ENCODE measurements at regions not wholly inside any gene's neighbourhood (a gene's known extent, or its start where the extent isn't known, plus 50 kb on each side); places are given as distances from the start of the nearest gene placed in this dataset.

GRCh38 chr9:87300915-87301314 lies 196.8 kb upstream of the DAPK1 start:
- H3K27ac ChIP-seq (ENCODE audit: low read depth in 1 of 3, low read length in 2 of 3), result no peak overlapping the region
- no peaks in the 10 kb centered on the region for H3K4me1 ChIP-seq (ENCODE audit: control insufficient read depth in 3 of 3, insufficient read depth in 2 of 3, low read depth in 1 of 3, low read length in 2 of 3)
- peaks cover 0 to 8% (median 0%) of the 10 kb centered on the region in 3 donors for H3K27me3 ChIP-seq (ENCODE audit: control insufficient read depth in 3 of 3, insufficient read depth in 3 of 3, low read length in 3 of 3)
- no peaks in the 10 kb centered on the region for H3K9me3 ChIP-seq (ENCODE audit: control insufficient read depth in 2 of 2, insufficient read depth in 1 of 2, low read depth in 1 of 2, low read length in 1 of 2)
- no peak overlapping the region for H3K4me3 ChIP-seq (ENCODE audit: low read depth in 1 of 3, low read length in 3 of 3)
- WGBS, 3 donors, result 84 to 87% (median 87%) methylated on average over 2 of the region's 2 CpGs
- DNase-seq (no peak), FAIRE-seq (no peak)
- no peaks in the 10 kb centered on the region for H3K36me3 ChIP-seq (ENCODE audit: control insufficient read depth in 3 of 3, insufficient read depth in 2 of 3, low read depth in 1 of 3, low read length in 3 of 3)

GRCh38 chr9:87301371-87301770 lies 196.3 kb upstream of the DAPK1 start:
- Histone ChIP-seq H3K36me3 (ENCODE audit: control insufficient read depth in 3 of 3, insufficient read depth in 2 of 3, low read depth in 1 of 3, low read length in 3 of 3) (no peaks in the 10 kb centered on the region), H3K9me3 (ENCODE audit: control insufficient read depth in 2 of 2, insufficient read depth in 1 of 2, low read depth in 1 of 2, low read length in 1 of 2) (no peaks in the 10 kb centered on the region), H3K4me3 (ENCODE audit: low read depth in 1 of 3, low read length in 3 of 3) (no peak overlapping the region), H3K4me1 (ENCODE audit: control insufficient read depth in 3 of 3, insufficient read depth in 2 of 3, low read depth in 1 of 3, low read length in 2 of 3) (no peaks in the 10 kb centered on the region), H3K27ac (ENCODE audit: low read depth in 1 of 3, low read length in 2 of 3) (no peak overlapping the region), H3K27me3 (ENCODE audit: control insufficient read depth in 3 of 3, insufficient read depth in 3 of 3, low read length in 3 of 3) (peaks cover 0 to 8% (median 0%) of the 10 kb centered on the region in 3 donors)
- FAIRE-seq (no peak), DNase-seq (no peak)

- Histone ChIP-seq H3K27ac (ENCODE audit: low read depth in 1 of 3, low read length in 2 of 3) (no peak overlapping the region), H3K4me3 (ENCODE audit: low read depth in 1 of 3, low read length in 3 of 3) (no peak overlapping the region), H3K36me3 (ENCODE audit: control insufficient read depth in 3 of 3, insufficient read depth in 2 of 3, low read depth in 1 of 3, low read length in 3 of 3) (no peaks in the 10 kb centered on the region), H3K27me3 (ENCODE audit: control insufficient read depth in 3 of 3, insufficient read depth in 3 of 3, low read length in 3 of 3) (peaks cover 0 to 4% (median 0%) of the 10 kb centered on the region in 3 donors), H3K4me1 (ENCODE audit: control insufficient read depth in 3 of 3, insufficient read depth in 2 of 3, low read depth in 1 of 3, low read length in 2 of 3) (no peaks in the 10 kb centered on the region), H3K9me3 (ENCODE audit: control insufficient read depth in 2 of 2, insufficient read depth in 1 of 2, low read depth in 1 of 2, low read length in 1 of 2) (no peaks in the 10 kb centered on the region)
- FAIRE-seq (no peak), DNase-seq (no peak)
- WGBS, 3 donors, result 57 to 70% (median 69%) methylated on average over 7 of the region's 7 CpGs
These were observed 192.5 kb upstream of the DAPK1 start for GRCh38 chr9:87305151-87305550.

- DNase-seq (no peak), FAIRE-seq (no peak)
- 68 to 92% (median 88%) methylated on average over 3 of the region's 3 CpGs for WGBS, 3 donors
- Histone ChIP-seq H3K4me3 (ENCODE audit: low read depth in 1 of 3, low read length in 3 of 3) (no peak overlapping the region), H3K9me3 (ENCODE audit: control insufficient read depth in 2 of 2, insufficient read depth in 1 of 2, low read depth in 1 of 2, low read length in 1 of 2) (no peaks in the 10 kb centered on the region), H3K27ac (ENCODE audit: low read depth in 1 of 3, low read length in 2 of 3) (no peak overlapping the region), H3K36me3 (ENCODE audit: control insufficient read depth in 3 of 3, insufficient read depth in 2 of 3, low read depth in 1 of 3, low read length in 3 of 3) (no peaks in the 10 kb centered on the region), H3K27me3 (ENCODE audit: control insufficient read depth in 3 of 3, insufficient read depth in 3 of 3, low read length in 3 of 3) (peaks cover 0 to 4% (median 0%) of the 10 kb centered on the region in 3 donors), H3K4me1 (ENCODE audit: control insufficient read depth in 3 of 3, insufficient read depth in 2 of 3, low read depth in 1 of 3, low read length in 2 of 3) (no peaks in the 10 kb centered on the region)
These were observed 191.7 kb upstream of the DAPK1 start for GRCh38 chr9:87306006-87306405.

- H3K36me3 ChIP-seq (ENCODE audit: control insufficient read depth in 3 of 3, insufficient read depth in 2 of 3, low read depth in 1 of 3, low read length in 3 of 3), result no peaks in the 10 kb centered on the region
- FAIRE-seq (no peak), DNase-seq (no peak)
- WGBS, 3 donors, result 62 to 67% (median 66%) methylated on average over 5 of the region's 5 CpGs
- H3K4me3 ChIP-seq (ENCODE audit: low read depth in 1 of 3, low read length in 3 of 3), result no peak overlapping the region
- H3K27me3 ChIP-seq (ENCODE audit: control insufficient read depth in 3 of 3, insufficient read depth in 3 of 3, low read length in 3 of 3), result peaks cover 0 to 2% (median 0%) of the 10 kb centered on the region in 3 donors
- H3K4me1 ChIP-seq (ENCODE audit: control insufficient read depth in 3 of 3, insufficient read depth in 2 of 3, low read depth in 1 of 3, low read length in 2 of 3), result no peaks in the 10 kb centered on the region
- no peaks in the 10 kb centered on the region for H3K9me3 ChIP-seq (ENCODE audit: control insufficient read depth in 2 of 2, insufficient read depth in 1 of 2, low read depth in 1 of 2, low read length in 1 of 2)
- no peak overlapping the region for H3K27ac ChIP-seq (ENCODE audit: low read depth in 1 of 3, low read length in 2 of 3)
These were observed 189.8 kb upstream of the DAPK1 start for GRCh38 chr9:87307848-87308247.

- Histone ChIP-seq H3K27me3 (ENCODE audit: control insufficient read depth in 3 of 3, insufficient read depth in 3 of 3, low read length in 3 of 3) (peaks cover 0 to 2% (median 0%) of the 10 kb centered on the region in 3 donors), H3K36me3 (ENCODE audit: control insufficient read depth in 3 of 3, insufficient read depth in 2 of 3, low read depth in 1 of 3, low read length in 3 of 3) (no peaks in the 10 kb centered on the region), H3K4me1 (ENCODE audit: control insufficient read depth in 3 of 3, insufficient read depth in 2 of 3, low read depth in 1 of 3, low read length in 2 of 3) (no peaks in the 10 kb centered on the region), H3K27ac (ENCODE audit: low read depth in 1 of 3, low read length in 2 of 3) (no peak overlapping the region), H3K9me3 (ENCODE audit: control insufficient read depth in 2 of 2, insufficient read depth in 1 of 2, low read depth in 1 of 2, low read length in 1 of 2) (no peaks in the 10 kb centered on the region), H3K4me3 (ENCODE audit: low read depth in 1 of 3, low read length in 3 of 3) (no peak overlapping the region)
- WGBS, 3 donors, result 57 to 65% (median 61%) methylated on average over 6 of the region's 6 CpGs
- DNase-seq (no peak), FAIRE-seq (no peak)
These were observed 188.4 kb upstream of the DAPK1 start for GRCh38 chr9:87309236-87309635.

- DNase-seq (no peak), FAIRE-seq (no peak)
- Histone ChIP-seq H3K36me3 (ENCODE audit: control insufficient read depth in 3 of 3, insufficient read depth in 2 of 3, low read depth in 1 of 3, low read length in 3 of 3) (no peaks in the 10 kb centered on the region), H3K27me3 (ENCODE audit: control insufficient read depth in 3 of 3, insufficient read depth in 3 of 3, low read length in 3 of 3) (no peaks in the 10 kb centered on the region), H3K4me3 (ENCODE audit: low read depth in 1 of 3, low read length in 3 of 3) (no peak overlapping the region), H3K4me1 (ENCODE audit: control insufficient read depth in 3 of 3, insufficient read depth in 2 of 3, low read depth in 1 of 3, low read length in 2 of 3) (no peaks in the 10 kb centered on the region), H3K27ac (ENCODE audit: low read depth in 1 of 3, low read length in 2 of 3) (no peak overlapping the region), H3K9me3 (ENCODE audit: control insufficient read depth in 2 of 2, insufficient read depth in 1 of 2, low read depth in 1 of 2, low read length in 1 of 2) (peaks cover 0 to 3% of the 10 kb centered on the region in 2 donors)
- WGBS, 3 donors, result 77 to 84% (median 77%) methylated on average over 4 of the region's 4 CpGs
These were observed 186.7 kb upstream of the DAPK1 start for GRCh38 chr9:87310827-87311523.

- Histone ChIP-seq H3K27ac (ENCODE audit: low read depth in 1 of 3, low read length in 2 of 3) (no peak overlapping the region), H3K4me3 (ENCODE audit: low read depth in 1 of 3, low read length in 3 of 3) (no peak overlapping the region), H3K9me3 (ENCODE audit: control insufficient read depth in 2 of 2, insufficient read depth in 1 of 2, low read depth in 1 of 2, low read length in 1 of 2) (peaks cover 0 to 3% of the 10 kb centered on the region in 2 donors), H3K27me3 (ENCODE audit: control insufficient read depth in 3 of 3, insufficient read depth in 3 of 3, low read length in 3 of 3) (no peaks in the 10 kb centered on the region), H3K4me1 (ENCODE audit: control insufficient read depth in 3 of 3, insufficient read depth in 2 of 3, low read depth in 1 of 3, low read length in 2 of 3) (no peaks in the 10 kb centered on the region), H3K36me3 (ENCODE audit: control insufficient read depth in 3 of 3, insufficient read depth in 2 of 3, low read depth in 1 of 3, low read length in 3 of 3) (no peaks in the 10 kb centered on the region)
- DNase-seq, result no peak
- no peak for FAIRE-seq
These were observed 178.0 kb upstream of the DAPK1 start for GRCh38 chr9:87319656-87320055.

Data from small intestine (tissue), 7 donors.